HG03460 (cell line): ENCODE measurements at regions not wholly inside any gene's neighbourhood (a gene's known extent, or its start where the extent isn't known, plus 50 kb on each side); places are given as distances from the start of the nearest gene placed in this dataset.
"Not testable (repeated sequence)": the region's sequence is repeated elsewhere in the genome, so short reads cannot be mapped to it uniquely, and the experiment has no call there.

Source experiments
- ATAC-seq: cut with Tn5 transposase; IDR thresholded peaks from one replicate; pipeline ENCODE4 v1.9.1; 2021; ENCODE audit not compliant: unreplicated experiment

DNA sequence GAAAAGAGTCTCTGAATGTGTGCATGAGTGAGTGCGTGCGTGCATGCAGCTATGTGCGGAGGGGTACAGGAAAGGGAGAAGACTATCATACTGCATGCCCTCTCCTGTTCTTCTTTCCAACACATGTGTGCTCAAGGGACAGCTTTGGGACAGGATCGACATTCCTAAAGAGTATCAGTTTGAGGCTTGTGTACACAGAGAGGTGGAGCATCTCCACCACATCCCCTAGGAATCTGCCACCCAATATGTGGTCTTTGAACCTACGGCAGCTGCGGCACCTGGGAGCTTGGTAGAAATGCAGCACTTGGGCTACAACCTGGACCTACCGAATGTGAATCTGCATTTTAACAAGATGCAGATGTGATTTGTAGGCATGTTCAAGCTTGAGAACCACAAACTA is 132.3 kb upstream of the GLRA1 start:
- ATAC-seq, result no peak

DNA sequence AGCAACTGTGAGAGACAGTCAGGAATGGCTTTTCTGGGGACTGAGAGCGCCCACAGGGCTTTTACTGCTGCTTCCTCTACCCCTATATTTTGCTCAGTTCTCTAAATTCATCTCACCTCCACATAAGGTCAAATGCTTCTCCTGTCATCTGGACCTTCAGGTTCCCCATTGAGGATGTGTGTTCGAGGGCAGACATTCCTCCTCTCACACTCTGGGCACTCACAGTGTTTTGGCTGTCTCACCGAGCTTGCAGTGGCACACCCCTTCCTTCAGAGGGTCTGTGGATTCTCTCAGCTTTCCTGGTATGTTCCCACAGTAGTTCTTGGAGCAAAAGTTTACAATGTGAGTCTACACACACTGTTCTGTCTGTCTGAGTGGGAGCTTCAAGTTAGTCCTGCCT is 127.8 kb upstream of the GLRA1 start:
- ATAC-seq, result no peak

DNA sequence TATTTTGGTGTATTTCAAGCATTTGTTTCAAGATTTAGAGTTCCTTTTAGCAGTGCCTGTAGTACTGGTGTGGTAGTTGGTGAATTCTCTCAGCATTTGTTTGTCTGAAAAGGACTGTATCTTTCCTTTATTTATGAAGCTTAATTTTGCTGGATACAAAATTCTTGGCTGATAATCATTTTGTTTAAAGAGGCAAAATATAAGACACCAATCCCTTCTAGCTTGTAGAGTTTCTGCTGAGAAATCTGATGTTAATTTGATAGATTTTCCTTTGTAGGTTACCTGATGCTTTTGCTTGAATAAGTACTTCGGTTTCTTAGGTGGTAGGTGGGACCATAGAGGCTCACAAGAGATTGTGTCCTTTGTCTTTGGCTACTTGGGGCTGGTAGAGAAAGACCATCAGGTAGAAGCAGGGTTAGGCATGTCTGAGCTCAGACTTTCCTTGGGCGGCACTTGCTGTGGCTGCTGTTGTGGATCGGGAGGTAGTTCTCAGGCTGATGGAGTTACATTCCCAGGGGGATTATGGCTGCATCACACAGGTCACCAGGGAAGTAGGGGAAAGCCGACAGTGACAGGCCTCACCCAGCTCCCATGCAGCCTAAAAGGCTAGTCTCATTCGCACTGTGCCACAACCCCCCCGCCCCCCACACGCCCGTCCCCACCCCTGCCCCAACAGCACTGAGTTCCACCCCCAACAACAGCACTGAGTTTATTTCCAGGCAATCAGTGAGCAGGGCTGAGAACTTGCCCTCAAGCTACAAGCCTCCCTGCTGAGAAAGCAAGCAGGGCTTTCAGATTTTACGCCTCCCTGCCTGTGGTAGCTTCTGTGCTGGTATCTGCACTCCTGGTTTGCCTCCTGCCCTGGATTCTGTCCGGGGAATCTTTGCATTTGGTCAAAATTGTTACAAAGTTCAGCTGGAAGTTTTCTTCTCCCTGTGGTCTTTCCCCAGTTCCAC is 127.1 kb upstream of the GLRA1 start:
- ATAC-seq, result no peak

DNA sequence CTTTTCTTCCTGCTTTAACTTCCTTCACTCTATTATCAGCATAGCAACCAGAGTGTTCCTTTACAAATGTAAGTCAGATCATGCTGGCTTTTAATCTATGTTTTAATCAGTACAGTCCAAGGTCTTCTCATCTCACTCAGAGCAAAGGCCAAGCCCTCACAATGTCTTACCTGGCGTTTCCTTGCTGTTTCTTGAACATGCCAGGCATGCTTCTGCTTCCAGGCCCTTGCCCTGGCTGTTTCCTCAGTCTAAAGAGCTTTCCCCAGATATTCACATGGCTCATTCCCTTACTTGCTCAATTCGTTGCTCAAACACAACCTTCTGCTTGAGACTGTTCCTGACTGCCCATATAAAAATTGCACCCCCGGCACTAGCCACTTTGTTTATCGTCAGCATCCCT is 121.7 kb upstream of the GLRA1 start:
- no peak for ATAC-seq

DNA sequence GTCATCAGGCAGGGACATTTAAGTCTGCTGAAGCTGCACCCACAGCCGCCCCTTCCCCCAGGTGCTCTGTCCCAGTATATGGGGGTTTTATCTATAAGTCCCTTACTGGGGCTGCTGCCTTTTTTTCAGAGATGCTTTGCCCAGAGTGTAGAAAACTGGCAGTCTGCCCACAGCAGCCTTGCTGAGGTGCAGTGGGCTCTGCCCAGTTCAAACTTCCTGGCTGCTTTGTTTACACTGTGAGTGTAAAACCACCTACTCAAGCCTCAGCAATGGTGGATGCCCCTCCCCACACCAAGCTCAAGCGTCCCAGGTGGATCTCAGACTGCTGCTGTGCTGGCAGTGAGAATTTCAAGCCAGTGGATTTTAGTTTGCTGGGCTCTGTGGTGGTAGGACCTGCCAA is 114.2 kb upstream of the GLRA1 start:
- ATAC-seq, result not testable (repeated sequence)

DNA sequence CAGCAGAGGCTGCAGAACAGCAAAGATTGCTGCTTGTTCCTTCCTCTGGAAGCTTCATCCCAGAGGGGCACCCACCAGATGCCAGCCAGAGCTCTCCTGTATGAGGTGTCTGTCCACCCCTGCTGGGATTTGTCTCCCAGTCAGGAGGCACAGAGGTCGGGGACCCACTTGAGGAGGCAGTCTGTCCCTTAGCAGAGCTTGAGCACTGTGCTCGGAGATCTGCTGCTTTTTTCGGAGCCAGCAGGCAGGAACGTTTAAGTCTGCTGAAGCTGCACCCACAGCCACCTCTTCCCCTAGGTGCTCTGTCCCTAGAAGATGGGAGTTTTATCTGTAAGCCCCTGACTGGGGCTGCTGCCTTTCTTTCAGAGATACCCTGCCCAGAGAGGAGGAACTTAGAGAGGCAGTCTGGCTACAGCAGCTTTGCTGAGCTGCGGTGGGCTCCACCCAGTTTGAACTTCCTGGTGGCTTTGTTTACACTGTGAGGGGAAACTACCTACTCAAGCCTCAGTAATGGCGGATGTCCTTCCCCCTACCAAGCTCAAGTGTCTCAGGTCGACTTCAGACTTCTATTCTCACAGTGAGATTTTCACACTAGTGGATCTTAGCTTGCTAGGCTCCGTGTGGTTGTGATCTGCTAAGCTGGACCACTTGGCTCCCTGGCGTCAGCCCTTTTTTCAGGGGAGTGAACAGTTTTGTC is 101.8 kb upstream of the GLRA1 start:
- ATAC-seq, result not testable (repeated sequence)

DNA sequence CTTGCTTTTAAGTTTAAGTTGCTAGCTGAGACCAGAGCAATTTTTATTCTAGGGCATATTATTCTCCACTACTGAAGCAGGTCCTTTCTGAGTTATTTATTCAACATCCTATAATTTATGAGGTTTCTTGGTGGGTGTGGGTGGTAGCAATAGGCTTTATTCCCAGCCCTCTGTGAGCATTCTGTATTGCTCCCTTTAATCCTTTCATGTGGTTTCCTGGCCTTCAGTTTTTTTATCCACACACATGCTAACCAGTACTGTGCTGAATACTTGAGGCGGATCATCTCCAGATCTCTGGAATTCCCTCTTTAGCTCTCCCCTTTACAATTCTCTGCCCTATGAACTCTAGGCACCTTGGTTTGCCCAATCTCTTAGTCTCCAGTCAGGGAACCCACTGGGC is 91.8 kb upstream of the GLRA1 start:
- ATAC-seq, result no peak

DNA sequence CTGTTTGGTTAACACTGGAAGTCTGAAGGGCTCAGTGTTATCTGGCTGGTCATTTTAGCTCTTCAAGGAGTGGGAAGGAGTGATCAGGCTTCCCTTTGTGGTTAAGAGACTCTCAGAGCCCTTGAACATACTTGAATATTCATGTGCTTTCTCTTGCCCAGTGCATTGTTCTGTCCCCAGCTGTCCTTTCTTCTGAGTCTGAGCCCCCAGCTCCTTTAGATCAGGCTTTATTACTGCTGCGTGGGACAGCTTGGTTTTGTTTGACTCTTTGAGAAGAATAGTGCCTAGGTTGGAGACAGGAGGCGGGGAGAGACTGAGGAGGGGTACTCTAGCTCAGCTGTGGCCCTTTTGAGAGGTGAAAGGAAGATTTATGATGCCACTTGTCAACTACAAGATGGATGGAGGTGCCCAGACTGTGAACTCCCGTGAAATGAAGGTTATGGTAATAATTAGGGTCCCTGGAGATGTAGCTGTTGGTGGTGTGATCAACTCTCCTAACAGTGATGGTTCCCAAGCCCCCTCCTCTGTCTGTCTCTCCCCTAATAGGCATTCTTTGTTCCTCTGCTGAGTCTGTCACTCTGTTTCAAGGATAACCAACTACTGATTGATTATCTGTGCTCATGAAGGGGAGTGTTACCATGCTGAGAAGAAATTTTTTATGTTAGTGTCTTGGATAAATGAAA is 83.1 kb upstream of the GLRA1 start:
- no peak for ATAC-seq

DNA sequence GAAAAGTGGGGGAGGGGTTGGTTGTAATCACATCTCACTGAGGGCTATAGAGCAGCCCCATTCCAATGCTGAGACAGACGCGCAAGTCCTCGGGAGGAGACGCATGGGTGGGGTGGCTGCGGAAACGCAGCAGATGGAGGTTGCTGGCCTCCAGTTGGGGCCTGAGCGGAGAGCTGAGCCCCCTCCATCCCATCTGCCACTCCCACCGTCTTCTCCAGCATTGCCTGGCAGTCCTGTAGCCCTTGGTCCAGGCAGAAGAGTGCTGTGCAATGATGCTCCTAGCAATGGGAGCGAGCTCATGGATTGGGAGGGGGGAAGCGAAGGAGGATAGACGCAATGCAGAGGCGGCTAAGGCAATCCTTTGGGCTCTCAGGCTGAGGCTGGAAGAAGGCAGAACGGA is 79.4 kb upstream of the GLRA1 start:
- ATAC-seq, result no peak
